NCI-H510A treated with DMSO at 0.1 percent for 48 hours (cell line): ENCODE measurements at regions not wholly inside any gene's neighbourhood (a gene's known extent, or its start where the extent isn't known, plus 50 kb on each side); places are given as distances from the start of the nearest gene placed in this dataset.
"Not testable (repeated sequence)": the region's sequence is repeated elsewhere in the genome, so short reads cannot be mapped to it uniquely, and the experiment has no call there.

Experiments
- DNase-seq: peaks from one replicate; lab custom pipeline; 2025; lab: John Stamatoyannopoulos, UW

- not testable (repeated sequence) for DNase-seq
Observed at GRCh38 chr11:112714340-112714739, 246.9 kb upstream of the NCAM1 start.

- DNase-seq = no peak
Observed at GRCh38 chr11:112715056-112715455, 246.2 kb upstream of the NCAM1 start.

GRCh38 chr11:112718483-112718882 lies 242.7 kb upstream of the NCAM1 start:
- DNase-seq = no peak

- DNase-seq = no peak
Observed at GRCh38 chr11:112719736-112720525, 241.3 kb upstream of the NCAM1 start.

GRCh38 chr11:112722148-112722547 lies 239.1 kb upstream of the NCAM1 start:
- DNase-seq = no peak

- no peak for DNase-seq
Observed at GRCh38 chr11:112722876-112723275, 238.3 kb upstream of the NCAM1 start.

GRCh38 chr11:112723676-112724495 lies 237.3 kb upstream of the NCAM1 start:
- DNase-seq = no peak

- DNase-seq = peak; percentile 22
Observed at GRCh38 chr11:112724496-112724790, 236.8 kb upstream of the NCAM1 start.

GRCh38 chr11:112725636-112726035 lies 235.6 kb upstream of the NCAM1 start:
- DNase-seq = no peak

- DNase-seq = no peak
Observed at GRCh38 chr11:112727341-112727841, 233.8 kb upstream of the NCAM1 start.

GRCh38 chr11:112728288-112728687 lies 232.9 kb upstream of the NCAM1 start:
- DNase-seq = no peak

GRCh38 chr11:112728716-112729115 lies 232.5 kb upstream of the NCAM1 start:
- no peak for DNase-seq

- DNase-seq = no peak
Observed at GRCh38 chr11:112730591-112730990, 230.6 kb upstream of the NCAM1 start.

GRCh38 chr11:112731538-112731937 lies 229.7 kb upstream of the NCAM1 start:
- DNase-seq = no peak

GRCh38 chr11:112732031-112732430 lies 229.2 kb upstream of the NCAM1 start:
- DNase-seq = no peak

GRCh38 chr11:112734207-112734606 lies 227.0 kb upstream of the NCAM1 start:
- DNase-seq = no peak

- DNase-seq = no peak
Observed at GRCh38 chr11:112735470-112735869, 225.8 kb upstream of the NCAM1 start.

- no peak for DNase-seq
Observed at GRCh38 chr11:112744041-112744440, 217.2 kb upstream of the NCAM1 start.

- no peak for DNase-seq
Observed at GRCh38 chr11:112745973-112746372, 215.2 kb upstream of the NCAM1 start.

- DNase-seq = no peak
Observed at GRCh38 chr11:112748252-112748651, 213.0 kb upstream of the NCAM1 start.

- DNase-seq = no peak
Observed at GRCh38 chr11:112748713-112749543, 212.3 kb upstream of the NCAM1 start.

GRCh38 chr11:112751329-112751728 lies 209.9 kb upstream of the NCAM1 start:
- no peak for DNase-seq
